Eye (tissue), 1 donor: ENCODE measurements at regions not wholly inside any gene's neighbourhood (a gene's known extent, or its start where the extent isn't known, plus 50 kb on each side); places are given as distances from the start of the nearest gene placed in this dataset.
A peak's percentile ranks its signal among the peaks of the same experiment; 100 is the strongest.

Experiments
- DNase-seq: peaks from one replicate; pipeline ENCODE4 v3.0.0-alpha.2; 2015

- no peak for DNase-seq
These were observed 208.6 kb upstream of the ANKH start for GRCh38 chr5:15080219-15080618.

DNA sequence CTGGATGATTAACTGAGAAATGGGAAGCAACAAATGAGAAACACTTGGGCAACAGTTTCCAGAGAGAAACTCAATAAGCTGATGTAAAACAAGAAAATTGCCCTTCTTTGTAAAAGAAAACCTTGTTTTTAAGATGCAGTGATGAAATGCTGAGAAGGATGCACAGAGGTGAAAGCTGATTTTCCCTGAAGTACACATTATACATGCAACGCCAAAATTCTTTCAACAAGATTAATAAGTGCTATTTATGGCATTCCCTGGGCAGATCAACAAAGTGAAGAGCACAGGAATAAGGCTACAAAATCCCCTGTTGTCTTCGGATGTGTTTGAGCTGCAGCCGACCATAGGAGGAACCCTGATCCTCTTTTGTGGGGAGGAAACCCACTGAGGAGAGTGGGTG, 208.0 kb upstream of the ANKH start:
- no peak for DNase-seq

DNA sequence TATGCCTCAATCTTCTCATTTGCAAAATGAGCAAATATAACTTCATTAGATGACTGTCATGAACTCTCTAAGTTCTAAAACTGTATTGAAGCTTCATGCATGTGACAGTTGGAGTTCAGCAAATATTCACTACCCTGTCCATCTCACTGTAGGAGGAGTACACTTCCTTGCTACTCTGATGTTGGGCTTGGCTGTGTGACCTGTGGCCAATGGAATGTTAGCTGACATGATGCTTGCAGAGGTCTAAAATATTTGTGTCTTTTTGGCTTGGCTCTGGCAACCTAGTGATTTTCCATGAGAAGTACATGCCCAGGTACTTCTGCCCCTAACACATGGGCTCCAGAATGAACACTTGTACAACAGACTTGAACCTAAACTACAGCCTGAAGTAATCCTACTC, 203.1 kb upstream of the ANKH start:
- DNase-seq, result no peak

DNA sequence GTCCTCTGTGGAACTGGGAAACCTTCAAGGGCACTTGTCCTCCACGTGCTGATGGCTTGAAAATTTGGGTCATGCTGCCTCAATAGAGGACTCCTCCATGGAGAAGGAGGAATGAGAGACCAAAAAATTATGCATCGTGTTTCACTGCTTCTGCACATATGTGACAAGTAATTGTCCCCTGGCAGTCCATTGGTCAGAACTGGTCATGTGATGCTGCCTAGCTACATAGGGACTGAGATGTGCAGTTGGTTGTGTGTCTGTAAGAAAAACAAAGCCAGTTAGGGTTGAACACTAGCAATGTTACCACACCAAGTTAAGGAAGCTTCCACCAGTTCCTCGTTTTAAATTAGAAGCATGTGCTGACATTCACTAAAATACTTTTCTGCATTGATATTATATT, 201.9 kb upstream of the ANKH start:
- DNase-seq, result no peak

DNA sequence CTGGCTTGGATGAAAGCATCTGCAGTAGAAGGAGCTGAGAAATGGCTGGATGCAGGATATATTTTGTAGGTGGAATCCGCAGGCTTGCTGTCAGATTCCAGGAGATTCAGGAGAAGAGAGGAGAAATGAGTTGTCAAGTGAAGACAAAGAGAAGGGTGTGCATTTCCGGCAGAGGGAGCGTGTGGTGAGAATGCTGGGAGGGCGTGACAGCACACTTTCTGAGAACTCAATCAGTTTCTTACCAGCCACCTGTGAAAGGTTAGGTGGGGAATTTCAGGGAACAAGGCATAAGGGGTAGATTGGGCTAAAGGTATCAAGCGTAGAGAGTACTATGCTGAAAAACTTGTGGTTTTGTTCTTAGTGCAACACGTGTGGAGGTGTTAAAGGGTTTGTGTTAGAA, 199.3 kb upstream of the ANKH start:
- no peak for DNase-seq

DNA sequence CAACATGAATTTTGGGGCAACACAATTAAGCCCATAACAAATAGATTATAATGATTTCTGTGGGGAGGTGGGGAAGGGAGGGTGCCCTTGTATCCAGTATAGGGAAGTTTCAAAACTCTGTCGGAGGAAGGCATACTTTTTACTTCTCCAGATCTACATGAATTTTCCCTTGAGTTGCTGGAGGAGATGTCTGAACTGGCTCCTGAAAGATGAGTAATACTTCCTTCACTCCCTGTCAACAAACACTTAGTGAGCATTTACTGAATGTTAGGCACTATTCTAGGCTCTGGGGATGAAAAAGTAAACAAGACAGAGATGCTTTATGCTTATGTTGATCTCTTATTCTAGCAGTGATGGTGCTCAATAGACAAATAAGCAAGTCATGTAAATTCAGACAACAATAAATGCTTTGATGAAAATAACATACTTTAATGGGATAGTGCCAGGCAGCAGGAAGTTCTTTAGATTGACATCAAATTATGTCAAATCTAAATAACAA, 197.9 kb upstream of the ANKH start:
- no peak for DNase-seq

- peak; percentile 71 for DNase-seq
These were observed 193.5 kb upstream of the ANKH start for GRCh38 chr5:15065091-15065490.

GRCh38 chr5:15064396-15064795, 192.8 kb upstream of the ANKH start:
- no peak for DNase-seq

DNA sequence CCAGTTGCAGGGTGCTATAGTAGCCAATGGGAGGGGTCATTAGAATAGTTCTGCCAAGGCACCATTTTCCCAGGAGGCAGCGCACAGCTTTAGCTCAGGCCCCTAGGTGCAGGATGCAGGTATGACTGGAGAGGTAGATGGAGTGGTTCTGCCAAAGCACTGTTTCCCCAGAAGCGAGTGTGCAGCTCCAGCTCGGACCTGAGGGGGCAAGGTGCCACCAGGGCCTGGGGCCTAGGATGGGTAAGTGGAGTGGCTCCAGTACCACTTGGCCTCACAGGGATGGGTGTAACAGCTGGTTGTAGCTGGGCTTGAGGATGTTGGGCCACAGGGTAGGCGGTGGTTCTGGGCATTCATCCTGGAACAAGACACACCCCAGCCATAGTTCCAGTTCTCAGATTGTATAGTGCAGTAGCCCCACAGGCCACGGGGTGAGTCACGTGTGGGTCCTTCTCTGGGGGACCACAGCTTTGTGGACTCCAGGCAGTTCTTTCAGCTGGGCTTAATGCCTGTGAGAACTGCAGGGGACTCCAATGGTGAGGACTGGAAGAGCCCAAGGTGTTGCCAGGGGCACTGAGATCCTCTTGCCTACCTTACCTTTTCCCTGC, 185.5 kb upstream of the ANKH start:
- no peak for DNase-seq

DNA sequence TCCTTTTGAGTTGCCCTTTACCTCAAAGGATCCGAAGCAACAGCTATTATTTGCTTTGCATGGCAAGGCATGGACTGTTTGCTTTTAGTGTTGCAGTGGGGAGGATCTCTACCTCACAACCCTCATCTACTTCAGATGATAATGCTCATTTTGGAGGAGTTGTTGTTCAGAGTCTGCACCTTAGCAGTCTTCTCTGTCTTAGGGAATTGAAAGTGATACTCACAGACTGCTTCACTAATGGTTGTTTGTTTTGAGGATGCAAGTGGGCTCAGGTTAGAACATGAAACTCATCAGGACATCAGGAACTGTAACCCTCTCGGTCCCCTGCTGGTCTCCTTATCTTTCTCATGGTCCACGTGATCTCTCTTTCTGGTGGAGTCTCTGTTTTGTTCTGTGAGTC, 172.9 kb upstream of the ANKH start:
- DNase-seq, result no peak

DNA sequence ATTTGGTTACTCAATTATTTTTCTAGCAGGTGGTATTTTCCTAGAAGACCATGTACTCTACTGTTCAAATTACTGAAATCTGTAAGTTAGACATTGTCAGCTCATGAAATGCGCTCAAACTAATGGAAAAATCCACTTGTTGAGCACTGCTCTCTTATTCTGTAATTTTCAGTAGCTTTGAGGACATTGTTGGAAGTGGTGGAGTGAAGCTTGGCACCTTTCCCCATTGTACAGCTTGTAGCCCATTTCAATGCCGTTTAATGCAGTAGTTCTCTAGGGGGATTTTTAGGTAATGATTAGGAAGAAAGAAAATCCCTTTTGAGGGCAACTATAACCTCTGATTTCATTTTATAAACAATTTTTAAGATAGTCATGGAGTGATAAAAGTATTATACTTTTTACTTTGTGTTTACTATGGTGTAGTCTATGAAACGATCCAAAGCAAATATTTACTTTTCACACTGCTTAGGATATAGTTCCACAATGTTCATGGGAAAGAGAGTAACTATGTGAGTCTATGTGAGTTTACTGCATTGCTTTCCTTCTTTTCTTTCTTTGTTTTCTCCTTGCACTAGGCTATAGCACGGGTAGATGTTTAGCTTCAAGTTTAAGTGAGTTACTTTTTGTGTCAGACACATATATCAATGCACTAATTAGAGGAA, 165.8 kb upstream of the ANKH start:
- no peak for DNase-seq

DNA sequence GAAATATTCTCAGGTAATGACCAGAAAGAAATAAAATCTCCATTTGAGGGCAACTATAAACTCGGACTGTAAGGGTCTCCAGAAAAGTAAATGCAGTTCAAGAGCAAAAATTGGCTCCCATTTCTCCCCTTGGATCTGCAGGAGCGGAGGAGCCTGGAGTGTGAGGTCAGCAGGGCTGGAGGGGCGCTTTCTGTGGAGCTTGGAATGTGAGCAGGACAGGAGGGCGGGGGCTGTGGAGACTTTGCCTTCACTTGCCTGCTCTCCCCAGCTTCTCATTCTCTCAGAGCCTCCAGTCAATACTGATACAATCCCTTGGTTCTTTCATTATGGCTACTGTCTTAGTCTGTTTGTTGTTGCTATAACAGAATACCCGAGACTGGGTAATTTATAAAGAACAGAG, 162.8 kb upstream of the ANKH start:
- DNase-seq, result no peak

- no peak for DNase-seq
These were observed 159.6 kb upstream of the ANKH start for GRCh38 chr5:15031180-15031579.

DNA sequence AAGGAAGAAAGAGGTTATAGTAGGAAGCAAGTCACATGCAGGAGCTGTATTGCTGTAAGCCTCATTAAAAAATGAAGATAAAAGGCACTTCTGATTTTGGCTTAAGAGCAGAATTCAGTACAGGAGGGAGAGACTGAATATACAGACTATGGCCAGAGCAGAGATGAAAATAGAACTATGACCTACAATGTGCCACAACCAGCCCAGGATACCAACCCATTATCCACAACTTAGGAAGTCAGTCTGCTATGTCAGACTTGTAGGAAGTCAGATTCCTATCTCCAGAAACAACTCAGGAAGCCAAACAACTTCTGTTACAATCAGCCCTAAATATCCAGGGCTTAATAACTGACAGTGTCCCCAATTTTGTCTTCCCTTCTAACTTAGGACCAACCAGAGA, 156.2 kb upstream of the ANKH start:
- no peak for DNase-seq

- no peak for DNase-seq
These were observed 155.4 kb upstream of the ANKH start for GRCh38 chr5:15026944-15027343.

- DNase-seq, result peak; percentile 33
These were observed 154.7 kb upstream of the ANKH start for GRCh38 chr5:15026011-15026893.

DNA sequence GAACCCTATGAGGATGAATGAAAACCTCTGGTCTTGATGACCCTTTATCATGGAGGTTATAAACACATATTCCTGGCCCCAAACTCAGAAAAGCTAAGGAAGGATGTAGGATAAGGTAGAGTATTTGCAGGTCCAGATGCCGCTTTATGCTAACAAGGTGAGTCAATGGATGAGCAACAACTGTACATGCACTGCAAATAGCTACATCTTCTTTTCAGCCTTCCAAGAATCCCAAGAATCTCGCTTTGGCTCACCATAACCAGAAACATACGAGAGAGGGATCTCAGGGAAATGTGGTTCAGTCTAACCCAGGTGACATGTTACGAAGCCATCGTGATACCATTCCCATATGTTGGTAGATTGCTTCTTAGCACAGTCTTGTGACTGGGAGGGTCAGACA, 152.3 kb upstream of the ANKH start:
- DNase-seq, result no peak

- DNase-seq, result no peak
These were observed 151.7 kb upstream of the ANKH start for GRCh38 chr5:15023266-15023665.

- peak; percentile 73 for DNase-seq
These were observed 149.9 kb upstream of the ANKH start for GRCh38 chr5:15021266-15022046.

DNA sequence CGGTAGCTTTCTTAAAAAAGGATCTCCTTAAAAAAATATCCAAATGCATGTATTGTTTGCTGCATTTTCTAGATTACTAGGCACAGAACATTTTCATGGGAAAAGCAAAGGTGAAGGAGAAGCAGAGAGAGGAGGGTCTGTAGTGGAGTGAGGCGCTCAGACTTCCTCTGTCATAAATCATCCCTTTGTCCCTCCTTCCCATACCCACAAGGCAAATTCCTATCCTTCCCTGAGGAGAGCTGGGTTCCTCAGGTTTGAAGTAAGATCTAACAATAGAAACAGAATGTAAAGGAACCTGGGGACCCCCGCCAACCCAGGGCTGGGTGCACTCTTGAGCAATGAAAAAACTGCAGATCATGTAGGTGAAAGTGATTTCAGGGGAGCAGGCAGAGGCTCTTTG, 149.2 kb upstream of the ANKH start:
- DNase-seq, result peak; percentile 28

- no peak for DNase-seq
These were observed 143.2 kb upstream of the ANKH start for GRCh38 chr5:15014809-15015208.

- peak; percentile 92 for DNase-seq
These were observed 142.3 kb upstream of the ANKH start for GRCh38 chr5:15013654-15014463.
